ENCODE measurements at regions not wholly inside any gene's neighbourhood (a gene's known extent, or its start where the extent isn't known, plus 50 kb on each side); places are given as distances from the start of the nearest gene placed in this dataset.

GRCh38 chr1:219433496-219434131 is 179.3 kb downstream of the ZC3H11B start:
- TF ChIP-seq POLR2AphosphoS5 (IDR thresholded peaks at IDR 0.05; ENCODE audit: low read depth, low read length), result no peak
- no peak for TF ChIP-seq MAFK (IDR thresholded peaks at IDR 0.05; ENCODE audit: low read depth, low read length)
- TF ChIP-seq TCF12 (IDR thresholded peaks at IDR 0.05; ENCODE audit: low read depth, low read length), result no peak
- TF ChIP-seq EGR1 (IDR thresholded peaks at IDR 0.05; ENCODE audit: borderline replicate concordance, low read depth, low read length), result no peak
- no peak for TF ChIP-seq EP300 (IDR thresholded peaks at IDR 0.05; ENCODE audit: borderline replicate concordance in 1 of 2, low read depth in 2 of 2, low read length in 2 of 2)
- TF ChIP-seq CTCF (IDR thresholded peaks at IDR 0.05; ENCODE audit: control extremely low read depth in 1 of 3, insufficient read depth in 1 of 3, low read depth in 1 of 3, low read length in 3 of 3), result no peak
- no peak for TF ChIP-seq KDM5A (IDR thresholded peaks at IDR 0.05; ENCODE audit: low read length)
- no peak for TF ChIP-seq TAF1 (IDR thresholded peaks at IDR 0.05; ENCODE audit: low read depth, low read length)
- TF ChIP-seq ATF2 (IDR thresholded peaks at IDR 0.05; ENCODE audit: low read length), result no peak
- TF ChIP-seq HDAC6 (IDR thresholded peaks at IDR 0.05; ENCODE audit: low read depth, low read length), result no peak
